ENCODE measurements at regions not wholly inside any gene's neighbourhood (a gene's known extent, or its start where the extent isn't known, plus 50 kb on each side); places are given as distances from the start of the nearest gene placed in this dataset.

- H3K4me3 Mint-ChIP-seq = no peak overlapping the region
- Histone ChIP-seq H4K20me1 (replicated peaks; ENCODE audit: insufficient read depth) (no peaks in the 10 kb centered on the region), H3K27ac (ENCODE audit: low read depth) (no peak overlapping the region), H3K27me3 (ENCODE audit: insufficient read depth) (no peaks in the 10 kb centered on the region), H3K4me1 (ENCODE audit: insufficient read depth) (peaks cover 21% of the 10 kb centered on the region), H2AFZ (no peak overlapping the region), H3F3A (replicated peaks; ENCODE audit: low read depth) (no peaks in the 10 kb centered on the region), H3K79me2 (replicated peaks; ENCODE audit: insufficient read depth) (no peaks in the 10 kb centered on the region), H3K4me2 (no peak overlapping the region), H3K9me2 (ENCODE audit: insufficient read depth) (peaks cover 6% of the 10 kb centered on the region; the same call in 1 of the 2 replicates), H3K4me3 (no peak overlapping the region), H3K36me3 (ENCODE audit: insufficient read depth) (no peaks in the 10 kb centered on the region)
- no peak for TF ChIP-seq ETS1 (IDR thresholded peaks at IDR 0.05)
- no peak for TF ChIP-seq EZH2phosphoT487 (IDR thresholded peaks at IDR 0.05; ENCODE audit: unreplicated experiment)
- TF ChIP-seq POLR2AphosphoS5 (IDR thresholded peaks at IDR 0.05; ENCODE audit: low read depth) = no peak
- no peak for TF ChIP-seq NANOG (IDR thresholded peaks at IDR 0.05; ENCODE audit: borderline replicate concordance)
- DNase-seq (ENCODE audit: low spot score) (no peak), ATAC-seq (no peak)
- no peak overlapping the region for H3K27ac Mint-ChIP-seq
- peaks cover 21% of the 10 kb centered on the region for H3K4me1 Mint-ChIP-seq
- H3K9me3 Mint-ChIP-seq = no peaks in the 10 kb centered on the region
- no peaks in the 10 kb centered on the region for H3K36me3 Mint-ChIP-seq (ENCODE audit: low read depth)
- H3K27me3 Mint-ChIP-seq (ENCODE audit: insufficient read depth, low read depth, poor library complexity) = peaks cover 6% of the 10 kb centered on the region
Measured at GRCh38 chr9:108054131-108054630, 564.6 kb upstream of the KLF4 start.

GRCh38 chr9:108053555-108054061, 564.0 kb upstream of the KLF4 start:
- peak overlapping the region; percentile 14; the same call in 1 of the 2 replicates for H2AFZ ChIP-seq
- no peak for TF ChIP-seq EZH2 (IDR thresholded peaks at IDR 0.05; ENCODE audit: low read depth, unreplicated experiment)
- TF ChIP-seq ZNF114 (CRISPR knock-in tag; IDR thresholded peaks at IDR 0.05) = no peak
- TF ChIP-seq ZNF462 (CRISPR knock-in tag; IDR thresholded peaks at IDR 0.05) = no peak
- TF ChIP-seq ETS1 (IDR thresholded peaks at IDR 0.05) = no peak
- no peak for TF ChIP-seq REST (IDR thresholded peaks at IDR 0.05; ENCODE audit: unreplicated experiment)
- TF ChIP-seq CREB1 (CRISPR knock-in tag; IDR thresholded peaks at IDR 0.05; ENCODE audit: low read depth) = no peak
- no peak for TF ChIP-seq NANOG (IDR thresholded peaks at IDR 0.05; ENCODE audit: borderline replicate concordance)
- no peak for TF ChIP-seq POLR2AphosphoS5 (IDR thresholded peaks at IDR 0.05; ENCODE audit: low read depth)

More at GRCh38 chr9:108053555-108054061, 564.0 kb upstream of the KLF4 start:
- H3K27me3 ChIP-seq (ENCODE audit: insufficient read depth) = no peaks in the 10 kb centered on the region
- H3K4me2 ChIP-seq = 0 out of 2 replicates have a peak overlapping the region, but pooled peaks have one; percentile 20
- no peak overlapping the region for H3K4me3 Mint-ChIP-seq
- DNase-seq (ENCODE audit: low spot score) (peak; percentile 1), ATAC-seq (no peak; the same call in 2 of the 3 replicates)
- no peak overlapping the region for H3K4me3 ChIP-seq
- no peaks in the 10 kb centered on the region for H4K20me1 ChIP-seq (replicated peaks; ENCODE audit: insufficient read depth)
- no peaks in the 10 kb centered on the region for H3K36me3 ChIP-seq (ENCODE audit: insufficient read depth)
- H3K36me3 Mint-ChIP-seq (ENCODE audit: low read depth) = no peaks in the 10 kb centered on the region
- peaks cover 21% of the 10 kb centered on the region for H3K4me1 ChIP-seq (ENCODE audit: insufficient read depth)
- no peaks in the 10 kb centered on the region for H3F3A ChIP-seq (replicated peaks; ENCODE audit: low read depth)
- peaks cover 6% of the 10 kb centered on the region for H3K27me3 Mint-ChIP-seq (ENCODE audit: insufficient read depth, low read depth, poor library complexity)
- H3K9me3 Mint-ChIP-seq = no peaks in the 10 kb centered on the region
- H3K27ac ChIP-seq (ENCODE audit: low read depth) = no peak overlapping the region
- peaks cover 21% of the 10 kb centered on the region for H3K4me1 Mint-ChIP-seq
- H3K79me2 ChIP-seq (replicated peaks; ENCODE audit: insufficient read depth) = no peaks in the 10 kb centered on the region
- H3K9me2 ChIP-seq (ENCODE audit: insufficient read depth) = peaks cover 6% of the 10 kb centered on the region; the same call in 1 of the 2 replicates
- H3K27ac Mint-ChIP-seq = no peak overlapping the region

Data from GM23338 (cell line).